ENCODE measurements at regions not wholly inside any gene's neighbourhood (a gene's known extent, or its start where the extent isn't known, plus 50 kb on each side); places are given as distances from the start of the nearest gene placed in this dataset.

DNA sequence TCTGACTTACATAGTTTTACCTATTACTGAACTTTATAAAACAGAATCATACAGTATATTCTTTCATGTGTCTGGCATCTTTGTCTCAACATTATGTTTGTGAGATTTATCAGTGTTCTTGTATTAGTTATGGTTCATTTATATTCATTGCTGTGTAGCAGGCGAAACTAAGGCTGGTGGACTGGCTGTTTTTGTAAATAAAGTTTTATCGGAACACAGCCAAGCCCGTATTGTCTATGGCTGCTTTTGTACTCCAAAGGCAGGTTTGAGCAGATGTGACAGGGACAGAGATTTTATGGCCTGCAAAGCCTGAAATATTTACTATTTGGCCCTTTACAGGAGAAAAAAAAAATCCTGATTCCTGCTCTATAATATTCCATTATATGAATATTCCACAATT is 405.8 kb upstream of the RGS6 start:
- no peak for TF ChIP-seq CTCF (IDR thresholded peaks at IDR 0.05)
- TF ChIP-seq POLR2A (IDR thresholded peaks at IDR 0.05), result no peak
- TF ChIP-seq EP300 (IDR thresholded peaks at IDR 0.05), result no peak
